Gastrocnemius medialis (tissue), 4 donors: ENCODE measurements at regions not wholly inside any gene's neighbourhood (a gene's known extent, or its start where the extent isn't known, plus 50 kb on each side); places are given as distances from the start of the nearest gene placed in this dataset.

Experiments
- ATAC-seq, 2 donors: fragments of 150-250 bp; one replicate each; pipeline ENCODE4 v1.9.1; 2016
- DNase-seq, 2 donors: peaks; one replicate each; pipeline ENCODE4 v3.0.0-alpha.2; 2019
- H3K27ac ChIP-seq, 4 donors: fragments of 200-600 bp; sonication (generic); 1 replicate in 1 of 4; 2 replicates in 3 of 4; pipeline ENCODE4 v1.5.1; 2016 to 2018; ENCODE audit warnings: mild to moderate bottlenecking in 2 of 4, moderate library complexity in 1 of 4
- H3K27me3 ChIP-seq, 3 donors: fragments of 200-600 bp; sonication (generic) in 2 of 3; 1 replicate in 1 of 3; 2 replicates in 2 of 3; pipeline versions ENCODE4 v1.5.1 to v1.6.0; 2016 to 2019; ENCODE audit warnings: mild to moderate bottlenecking in 1 of 3, moderate library complexity in 1 of 3
- H3K36me3 ChIP-seq, 2 donors: fragments of 200-600 bp; sonication (generic) in 1 of 2; one replicate each; pipeline ENCODE4 v1.5.1; 2017 to 2018
- H3K4me1 ChIP-seq, 2 donors: fragments of 200-600 bp; sonication (generic) in 1 of 2; one replicate each; pipeline ENCODE4 v1.5.1; 2016 to 2017; ENCODE audit warnings: mild to moderate bottlenecking in 2 of 2
- H3K4me3 ChIP-seq, 4 donors: fragments of 200-600 bp; sonication (generic) in 3 of 4; 1 replicate in 1 of 4; 2 replicates in 3 of 4; pipeline ENCODE4 v1.5.1; 2016 to 2019; ENCODE audit warnings: mild to moderate bottlenecking in 2 of 4
- H3K9me3 ChIP-seq, 3 donors: fragments of 200-600 bp; sonication (generic) in 2 of 3; 1 replicate in 1 of 3; 2 replicates in 2 of 3; pipeline ENCODE4 v1.5.1; 2016 to 2019
- POLR2A ChIP-seq, 2 donors: fragments of 450-650 bp; IDR thresholded peaks; one replicate each; pipeline ENCODE4 v1.6.1; 2017; ENCODE audit warnings: antibody characterized with exemption in 2 of 2, mild to moderate bottlenecking in 2 of 2, moderate library complexity in 2 of 2
- in situ Hi-C, 4 donors: fragments of 200-750 bp; cut with MboI; loops; one replicate each; pipeline versions ENCODE4 v1.15.0 to v1.8.0; 2017; ENCODE audit warnings: low sequenced_read_pairs in 4 of 4
- intact Hi-C: fragments of 100-400 bp; cut with DNase I; formaldehyde crosslinking; loops from one replicate; pipeline ENCODE4 v1.15.1; 2023; ENCODE audit warnings: low total_unique reads
- TF ChIP-seq, protein P1 (sequence below), 5 experiments: fragments of 450-650 bp in 3 of 5; fragments of 200-600 bp in 2 of 5; sonication (generic) in 2 of 5; IDR thresholded peaks in 4 of 5; conservative IDR thresholded peaks in 1 of 5; 1 replicate in 4 of 5; 2 replicates in 1 of 5; pipeline ENCODE4 v1.5.1; 2016 to 2019; ENCODE audit warnings: antibody characterized with exemption in 5 of 5, mild to moderate bottlenecking in 3 of 5, moderate library complexity in 3 of 5

DNA sequence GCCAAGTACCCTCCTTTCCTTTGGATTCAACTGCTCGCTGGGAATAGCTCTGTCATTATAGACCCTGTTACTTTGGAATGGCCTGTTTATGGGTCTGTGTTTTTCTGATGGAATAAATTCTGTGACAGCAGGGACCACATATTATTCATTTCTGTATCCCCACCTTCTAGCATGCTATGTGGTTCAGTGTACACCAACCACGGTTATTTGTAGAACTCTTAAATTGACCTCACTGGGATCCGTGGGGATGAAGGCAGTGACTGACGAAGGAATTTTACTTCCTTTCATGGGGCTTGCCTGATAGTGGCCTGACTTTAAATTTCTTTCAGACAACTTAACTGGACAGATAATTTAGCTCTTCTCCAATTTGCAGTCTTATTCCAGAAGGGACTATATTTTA is 343.2 kb downstream of the SPRY1 start:
- DNase-seq (no peak), ATAC-seq (no peak)
- intact Hi-C loops = loop anchor here (10.0 kb wide), 2 partner anchors 55 to 345 kb away; partner anchors contain the start of gene SPRY1
- TF ChIP-seq POLR2A (IDR thresholded peaks at IDR 0.05) = no peak
- TF ChIP-seq, protein P1, sequence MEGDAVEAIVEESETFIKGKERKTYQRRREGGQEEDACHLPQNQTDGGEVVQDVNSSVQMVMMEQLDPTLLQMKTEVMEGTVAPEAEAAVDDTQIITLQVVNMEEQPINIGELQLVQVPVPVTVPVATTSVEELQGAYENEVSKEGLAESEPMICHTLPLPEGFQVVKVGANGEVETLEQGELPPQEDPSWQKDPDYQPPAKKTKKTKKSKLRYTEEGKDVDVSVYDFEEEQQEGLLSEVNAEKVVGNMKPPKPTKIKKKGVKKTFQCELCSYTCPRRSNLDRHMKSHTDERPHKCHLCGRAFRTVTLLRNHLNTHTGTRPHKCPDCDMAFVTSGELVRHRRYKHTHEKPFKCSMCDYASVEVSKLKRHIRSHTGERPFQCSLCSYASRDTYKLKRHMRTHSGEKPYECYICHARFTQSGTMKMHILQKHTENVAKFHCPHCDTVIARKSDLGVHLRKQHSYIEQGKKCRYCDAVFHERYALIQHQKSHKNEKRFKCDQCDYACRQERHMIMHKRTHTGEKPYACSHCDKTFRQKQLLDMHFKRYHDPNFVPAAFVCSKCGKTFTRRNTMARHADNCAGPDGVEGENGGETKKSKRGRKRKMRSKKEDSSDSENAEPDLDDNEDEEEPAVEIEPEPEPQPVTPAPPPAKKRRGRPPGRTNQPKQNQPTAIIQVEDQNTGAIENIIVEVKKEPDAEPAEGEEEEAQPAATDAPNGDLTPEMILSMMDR (IDR thresholded peaks at IDR 0.05 in 4 of 5, conservative IDR thresholded peaks at IDR 0.05 in 1 of 5) = no peak
- in situ Hi-C loops = no loop called here
- no peaks in the 10 kb centered on the region for H3K27me3 ChIP-seq
- H3K9me3 ChIP-seq = no peaks in the 10 kb centered on the region
- no peak overlapping the region for H3K4me3 ChIP-seq
- H3K27ac ChIP-seq = no peak overlapping the region
- peaks cover 10 to 12% of the 10 kb centered on the region in 2 donors for H3K4me1 ChIP-seq
- H3K36me3 ChIP-seq = no peaks in the 10 kb centered on the region

DNA sequence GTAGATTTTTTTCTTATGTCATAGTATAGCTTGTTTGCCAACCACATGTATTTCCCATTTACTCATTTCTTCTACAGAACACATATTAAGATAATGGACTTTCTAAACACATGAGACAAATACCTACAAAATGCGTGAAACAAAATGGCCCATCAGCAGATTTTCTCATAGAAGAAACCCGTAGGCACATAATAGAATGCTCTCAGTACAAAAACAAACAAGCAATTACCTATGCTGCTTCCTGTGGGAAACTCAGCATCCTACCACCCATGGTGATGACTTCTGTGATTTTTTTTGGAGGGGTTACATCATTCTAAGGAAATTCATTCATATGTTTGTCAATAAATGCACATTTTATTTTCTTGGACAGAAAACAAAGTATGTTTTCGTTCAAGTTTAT is 343.6 kb downstream of the SPRY1 start:
- in situ Hi-C loops (no loop called here), intact Hi-C loops (loop anchor here (10.0 kb wide), 2 partner anchors 55 to 345 kb away; partner anchors contain the start of gene SPRY1)
- DNase-seq (no peak), ATAC-seq (no peak)
- no peaks in the 10 kb centered on the region for H3K9me3 ChIP-seq
- H3K4me3 ChIP-seq = no peak overlapping the region
- no peak overlapping the region for H3K27ac ChIP-seq
- TF ChIP-seq, protein P1 (IDR thresholded peaks at IDR 0.05 in 4 of 5, conservative IDR thresholded peaks at IDR 0.05 in 1 of 5) = no peak
- TF ChIP-seq POLR2A (IDR thresholded peaks at IDR 0.05) = no peak
- no peaks in the 10 kb centered on the region for H3K36me3 ChIP-seq
- H3K27me3 ChIP-seq = no peaks in the 10 kb centered on the region
- H3K4me1 ChIP-seq = peaks cover 15 to 17% of the 10 kb centered on the region in 2 donors

DNA sequence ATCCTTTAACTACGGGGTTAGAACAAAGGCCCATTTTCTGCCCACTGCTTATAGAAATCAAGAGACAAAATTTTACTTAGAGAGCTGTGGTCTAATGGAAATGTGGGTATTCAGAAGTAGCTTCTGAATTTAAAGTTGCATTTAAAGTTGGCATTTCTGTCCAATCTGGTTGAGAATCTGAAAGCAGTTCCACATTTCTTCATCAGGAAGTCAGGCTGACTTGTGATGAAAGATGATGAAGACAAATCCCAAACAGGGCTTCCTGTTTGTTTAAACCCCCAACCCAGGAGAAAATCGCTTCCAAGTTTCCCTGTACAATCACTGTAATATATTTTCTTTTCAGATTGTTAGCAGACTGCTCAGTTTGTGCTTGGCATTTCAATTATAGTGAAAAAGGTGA is 345.3 kb downstream of the SPRY1 start:
- Histone ChIP-seq H3K4me1 (peaks cover 19 to 20% of the 10 kb centered on the region in 2 donors), H3K4me3 (no peak overlapping the region), H3K27me3 (no peaks in the 10 kb centered on the region), H3K9me3 (no peaks in the 10 kb centered on the region), H3K27ac (peak overlapping the region in 1 of 4 donors; percentile 9), H3K36me3 (no peaks in the 10 kb centered on the region)
- in situ Hi-C loops (no loop called here), intact Hi-C loops (loop anchor here (10.0 kb wide), 2 partner anchors 57 to 347 kb away; partner anchors contain the start of gene SPRY1)
- no peak for ATAC-seq
- DNase-seq = no peak
- TF ChIP-seq, protein P1 (IDR thresholded peaks at IDR 0.05 in 4 of 5, conservative IDR thresholded peaks at IDR 0.05 in 1 of 5) = no peak
- no peak for TF ChIP-seq POLR2A (IDR thresholded peaks at IDR 0.05)

DNA sequence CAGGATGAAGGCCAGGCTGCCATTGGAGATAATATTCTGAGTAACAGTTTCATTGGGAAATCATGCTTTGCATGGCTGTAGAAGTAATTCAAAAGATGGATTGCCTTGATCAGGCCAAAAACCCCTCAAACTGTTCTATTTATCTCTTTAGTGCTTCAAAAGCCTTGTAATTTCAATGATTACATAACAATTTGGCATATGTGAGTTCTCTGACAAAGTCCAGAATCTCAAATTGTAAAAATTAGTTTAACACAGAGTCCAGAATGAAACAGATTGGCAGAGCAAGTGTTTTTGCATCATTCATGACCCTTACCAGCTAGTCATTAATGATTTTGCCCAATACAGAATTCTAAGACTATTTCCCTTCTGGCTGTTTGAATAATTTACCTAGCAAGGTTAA is 347.3 kb downstream of the SPRY1 start:
- intact Hi-C loops = loop anchor here (10.0 kb wide), 2 partner anchors 59 to 349 kb away; partner anchors contain the start of gene SPRY1

More for the DNA sequence above, 347.3 kb downstream of the SPRY1 start:
- no peak overlapping the region for H3K4me3 ChIP-seq
- ATAC-seq (no peak), DNase-seq (no peak)
- in situ Hi-C loops = no loop called here
- TF ChIP-seq POLR2A (IDR thresholded peaks at IDR 0.05) = no peak
- TF ChIP-seq, protein P1 (IDR thresholded peaks at IDR 0.05 in 4 of 5, conservative IDR thresholded peaks at IDR 0.05 in 1 of 5) = no peak
- peak overlapping the region in 2 of 4 donors; percentile 33 to 47 for H3K27ac ChIP-seq
- no peaks in the 10 kb centered on the region for H3K9me3 ChIP-seq
- H3K36me3 ChIP-seq = no peaks in the 10 kb centered on the region
- H3K4me1 ChIP-seq = peaks cover 23 to 24% of the 10 kb centered on the region in 2 donors
- no peaks in the 10 kb centered on the region for H3K27me3 ChIP-seq
